Stimulated activated CD4-positive, alpha-beta T cell treated with anti-CD3 and anti-CD28 coated beads, Interleukin-1b, Interleukin-23, amount 100 ng/mL, for 1 hour (primary cell): ENCODE measurements at regions not wholly inside any gene's neighbourhood (a gene's known extent, or its start where the extent isn't known, plus 50 kb on each side); places are given as distances from the start of the nearest gene placed in this dataset.

Source experiments
- DNase-seq, 2 donors: peaks; one replicate each; pipeline ENCODE4 v3.0.0-alpha.2; 2020; ENCODE audit warnings: low read depth in 2 of 2

DNA sequence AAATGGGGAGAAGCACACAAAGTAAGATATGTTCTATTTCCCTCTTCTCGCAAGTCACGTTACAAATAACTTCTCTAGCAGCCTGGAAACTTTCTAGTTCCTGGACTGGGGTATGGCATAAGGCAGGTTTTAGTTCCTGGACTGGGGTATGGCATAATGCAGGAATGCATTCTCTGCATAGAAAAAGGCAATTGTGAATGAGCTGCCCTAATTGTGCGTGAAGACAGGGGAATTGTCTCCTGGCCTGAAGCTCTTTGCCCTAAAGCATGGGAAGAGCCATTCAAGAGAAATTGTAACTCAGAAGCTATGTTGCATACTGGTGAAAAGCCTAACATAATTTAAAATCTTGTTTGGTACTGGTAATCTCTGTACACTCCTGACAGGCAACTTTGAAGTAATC is 54.3 kb upstream of the CBLB start:
- DNase-seq: no peak

DNA sequence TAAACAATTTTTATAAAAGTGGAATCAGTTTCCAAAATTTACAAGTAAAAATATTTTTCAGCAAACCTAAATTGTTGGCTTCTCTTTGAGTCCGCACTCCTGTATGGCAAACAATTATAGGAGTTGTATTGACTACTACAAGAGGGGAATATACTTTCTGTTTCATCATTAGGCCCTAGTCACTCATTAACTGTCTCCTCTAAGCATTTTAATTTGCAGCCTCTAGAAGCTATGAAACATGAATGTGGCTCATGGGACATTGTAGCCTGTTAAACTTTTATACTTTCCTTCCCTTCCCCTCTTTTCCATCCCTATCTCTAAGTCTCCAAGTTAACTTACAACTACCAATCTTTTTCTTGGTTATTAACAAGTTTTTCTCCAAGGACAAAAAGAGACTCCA is 58.9 kb upstream of the CBLB start:
- DNase-seq: no peak

DNA sequence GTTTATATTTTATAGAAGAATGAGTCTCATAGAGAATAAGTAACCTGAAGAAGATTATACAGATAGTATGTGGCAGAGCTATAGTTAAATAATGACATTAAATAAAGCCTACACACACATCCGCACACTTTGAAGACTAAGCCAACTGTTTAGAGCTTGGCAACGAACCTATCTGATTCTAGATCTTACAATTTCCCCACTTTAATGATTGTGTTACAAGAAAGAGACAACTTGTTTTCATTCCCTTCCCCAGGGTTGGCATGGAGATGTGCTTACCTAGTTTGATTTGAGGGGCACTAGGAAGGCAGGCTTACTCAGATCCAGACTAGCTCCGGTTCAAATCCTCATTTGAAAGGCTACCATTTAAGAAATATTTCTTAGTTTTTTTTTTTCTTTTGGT is 61.9 kb upstream of the CBLB start:
- DNase-seq: no peak

GRCh38 chr3:105931500-105931899 is 62.7 kb upstream of the CBLB start:
- DNase-seq: no peak

GRCh38 chr3:105933871-105934270 is 65.1 kb upstream of the CBLB start:
- no peak for DNase-seq

- no peak for DNase-seq
Measured at GRCh38 chr3:105938101-105938500, 69.3 kb upstream of the CBLB start.

DNA sequence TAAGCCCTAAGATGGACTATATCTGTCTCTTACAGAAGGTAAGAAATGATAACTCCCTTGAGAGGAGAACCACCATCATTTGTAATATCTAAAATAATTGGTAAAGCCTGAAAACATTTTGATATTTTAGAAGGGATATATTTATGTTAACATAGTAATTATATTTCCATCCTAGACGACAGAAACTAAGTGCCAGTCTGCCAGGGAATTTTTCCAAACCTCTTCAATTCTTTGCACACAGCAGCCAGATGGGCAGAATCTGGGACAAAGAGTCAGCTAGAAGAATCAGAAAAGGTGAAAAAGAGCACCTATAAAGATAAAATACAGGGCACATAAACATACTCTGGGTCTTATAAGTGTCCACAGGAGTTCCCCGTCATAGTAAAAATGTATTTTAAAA is 70.0 kb upstream of the CBLB start:
- DNase-seq: no peak

DNA sequence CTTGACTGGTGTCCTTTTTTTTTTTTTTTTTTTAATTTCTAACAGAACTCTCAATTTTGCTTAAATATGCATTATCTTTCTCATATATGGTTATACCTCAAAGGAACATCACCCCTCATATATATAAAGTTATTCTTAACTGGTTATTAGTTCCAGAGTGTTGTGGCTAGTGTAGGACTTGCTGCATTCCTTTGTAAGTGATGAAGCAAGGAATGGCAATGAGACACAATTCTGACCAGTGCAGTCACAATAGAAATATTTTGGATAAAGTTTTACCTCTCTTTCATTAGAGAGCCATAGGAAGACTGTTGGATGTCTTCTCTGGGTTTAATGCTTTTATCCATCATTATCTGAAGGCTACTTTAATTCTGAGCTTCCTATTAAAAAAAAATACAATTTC is 75.5 kb upstream of the CBLB start:
- DNase-seq: no peak

GRCh38 chr3:105944721-105945120 is 75.9 kb upstream of the CBLB start:
- DNase-seq: no peak

- no peak for DNase-seq
Measured at GRCh38 chr3:105948101-105948500, 79.3 kb upstream of the CBLB start.

- no peak for DNase-seq
Measured at GRCh38 chr3:105950881-105951600, 82.2 kb upstream of the CBLB start.

DNA sequence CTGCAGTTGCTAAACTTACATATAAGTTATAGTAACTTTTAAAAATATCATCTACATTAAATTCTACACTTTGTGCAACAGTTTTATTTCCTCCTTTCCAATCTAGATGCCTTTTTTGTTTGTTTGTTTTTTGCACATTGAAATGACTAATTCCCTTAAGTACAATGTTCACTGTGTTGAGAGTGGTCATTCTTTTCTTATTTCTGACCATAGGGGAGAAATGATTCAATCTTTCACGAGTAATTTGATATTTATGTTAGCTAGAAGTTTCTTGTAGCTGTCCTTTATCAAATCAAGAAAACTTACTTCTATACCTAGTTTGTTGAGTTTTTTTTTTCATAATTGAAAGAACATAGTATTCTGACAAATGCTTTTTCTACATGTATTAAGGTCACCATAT is 85.0 kb upstream of the CBLB start:
- DNase-seq: no peak

DNA sequence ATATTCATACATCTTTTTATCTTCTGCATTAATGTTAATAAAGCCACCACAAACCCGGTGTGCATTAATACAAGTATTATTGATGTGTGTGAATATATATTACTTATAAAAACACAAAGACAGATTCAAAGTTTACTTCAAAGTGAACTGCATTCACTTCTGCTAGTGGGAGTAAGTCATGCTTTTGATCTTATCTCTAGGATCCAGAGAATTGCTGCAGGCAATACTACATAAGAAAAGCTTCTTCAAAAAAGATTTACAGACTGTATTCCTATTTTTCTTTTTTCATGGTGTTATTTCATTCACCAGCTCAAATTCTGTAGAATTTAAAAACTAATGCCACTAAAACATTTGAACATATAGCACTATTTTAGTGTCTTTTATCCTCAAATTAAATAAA is 87.5 kb upstream of the CBLB start:
- no peak for DNase-seq

DNA sequence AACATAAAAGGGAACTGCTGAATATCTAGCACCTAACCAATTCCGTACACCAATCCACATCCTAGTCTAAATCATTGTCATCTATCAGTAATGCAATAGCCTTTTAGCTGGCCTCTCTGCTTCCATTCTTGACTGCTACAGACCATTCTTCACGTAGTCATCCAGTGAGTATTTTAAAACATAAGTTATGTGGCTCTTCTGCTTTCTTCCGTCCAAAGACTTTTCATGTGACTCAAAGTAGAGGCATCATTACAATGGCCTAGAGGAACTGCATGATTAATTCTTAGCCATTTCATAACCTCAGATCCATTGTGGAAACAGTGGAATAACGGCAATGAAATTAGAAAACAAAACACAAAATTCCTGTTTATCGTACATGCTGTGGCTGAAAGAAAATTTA is 88.9 kb upstream of the CBLB start:
- no peak for DNase-seq

DNA sequence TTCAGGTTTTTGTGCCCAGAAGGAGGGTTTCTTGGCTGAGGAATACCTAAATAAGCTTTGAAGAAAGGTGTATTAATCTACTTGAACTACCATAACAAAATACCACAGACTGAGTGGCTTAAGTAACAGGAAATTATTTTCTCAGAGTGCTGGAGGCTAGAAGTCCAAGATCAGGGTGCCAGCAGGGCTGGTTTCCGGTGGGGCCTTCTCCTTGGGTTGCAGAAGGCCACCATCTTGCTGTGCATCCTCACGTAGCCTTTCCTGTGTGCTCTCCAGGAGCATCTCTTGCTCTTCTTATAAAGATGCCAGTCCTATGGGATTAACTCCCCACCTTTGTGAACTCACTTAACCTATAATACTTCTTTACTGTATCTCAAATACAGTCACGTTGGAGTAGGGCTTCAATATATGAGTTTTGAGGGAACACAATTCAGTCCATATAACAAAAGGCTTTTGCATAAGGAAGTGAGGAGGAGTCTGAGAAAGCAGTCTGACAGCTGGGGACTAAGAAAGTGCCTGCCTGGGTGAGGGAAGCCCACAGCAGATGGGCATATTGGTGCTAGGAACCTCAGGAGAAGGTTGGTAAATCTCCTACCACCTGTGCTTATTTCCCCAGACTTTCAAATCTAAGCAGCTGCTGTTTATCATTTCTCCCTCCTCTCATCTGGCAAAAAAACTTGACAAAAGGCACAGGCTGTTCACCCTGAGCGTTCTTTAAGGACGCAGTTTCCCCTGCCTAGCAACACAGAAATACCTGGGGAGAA is 89.6 kb upstream of the CBLB start:
- no peak for DNase-seq

DNA sequence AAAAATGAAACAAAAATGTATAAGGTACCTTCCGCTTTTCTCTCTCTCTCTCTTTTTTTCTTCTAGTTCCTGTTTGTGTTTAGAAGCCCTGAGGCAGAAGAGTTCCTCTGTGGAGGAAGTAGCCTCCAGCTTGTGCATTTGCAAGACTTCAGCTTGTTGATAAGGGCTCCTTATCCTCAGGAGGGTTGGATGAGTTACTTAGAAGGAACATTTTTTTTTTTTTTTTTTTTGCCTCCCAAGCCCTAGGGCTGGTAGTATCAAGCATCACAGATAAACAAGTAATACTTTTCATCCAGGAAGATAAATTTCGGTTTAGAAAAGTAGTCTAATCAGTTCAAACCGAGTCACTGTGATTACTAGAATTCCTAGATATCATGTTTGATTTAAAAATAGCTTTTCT is 91.0 kb upstream of the CBLB start:
- DNase-seq: no peak

- no peak for DNase-seq
Measured at GRCh38 chr3:105960381-105960780, 91.6 kb upstream of the CBLB start.

- no peak for DNase-seq
Measured at GRCh38 chr3:105963161-105963560, 94.3 kb upstream of the CBLB start.

DNA sequence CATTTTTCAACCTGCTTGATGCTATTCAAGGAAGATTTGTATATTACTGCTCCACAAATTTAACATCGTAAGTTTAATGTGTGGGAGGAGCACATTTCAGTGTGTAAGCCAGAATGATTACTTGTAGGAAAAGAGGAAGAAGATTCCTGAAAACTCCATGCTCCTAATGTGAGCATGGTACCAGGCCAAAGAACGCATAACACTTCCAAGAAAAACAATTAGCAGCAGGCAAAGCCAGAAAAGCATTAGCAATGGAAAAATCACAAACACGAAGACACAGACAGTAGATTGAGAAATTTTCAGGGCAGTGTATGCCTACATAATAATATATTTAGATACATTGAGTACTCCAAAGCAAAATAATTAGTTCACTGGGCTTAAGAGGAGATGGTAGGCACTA is 96.6 kb upstream of the CBLB start:
- DNase-seq: no peak

GRCh38 chr3:105967117-105967516 is 98.3 kb upstream of the CBLB start:
- no peak for DNase-seq

DNA sequence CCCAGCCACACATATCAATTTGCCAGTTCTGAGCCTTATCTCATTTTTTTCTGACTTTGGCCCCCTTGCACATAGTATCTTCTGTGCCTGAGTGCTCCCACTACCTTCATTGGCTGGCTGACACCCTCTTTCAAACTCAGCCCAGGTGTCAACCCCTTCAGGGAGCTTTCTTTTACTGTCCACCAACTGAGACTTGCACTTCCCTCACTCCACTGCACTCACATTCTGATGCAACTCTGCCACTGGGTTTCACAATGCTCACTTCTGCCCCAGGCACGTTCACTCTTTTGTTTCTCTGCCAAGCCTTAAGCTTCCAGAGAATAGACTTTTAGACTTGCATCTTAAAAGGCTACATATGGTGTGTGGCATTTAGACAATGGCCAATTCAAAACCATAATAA is 101.5 kb upstream of the CBLB start:
- DNase-seq: no peak

GRCh38 chr3:105972069-105972468 is 103.3 kb upstream of the CBLB start:
- no peak for DNase-seq

DNA sequence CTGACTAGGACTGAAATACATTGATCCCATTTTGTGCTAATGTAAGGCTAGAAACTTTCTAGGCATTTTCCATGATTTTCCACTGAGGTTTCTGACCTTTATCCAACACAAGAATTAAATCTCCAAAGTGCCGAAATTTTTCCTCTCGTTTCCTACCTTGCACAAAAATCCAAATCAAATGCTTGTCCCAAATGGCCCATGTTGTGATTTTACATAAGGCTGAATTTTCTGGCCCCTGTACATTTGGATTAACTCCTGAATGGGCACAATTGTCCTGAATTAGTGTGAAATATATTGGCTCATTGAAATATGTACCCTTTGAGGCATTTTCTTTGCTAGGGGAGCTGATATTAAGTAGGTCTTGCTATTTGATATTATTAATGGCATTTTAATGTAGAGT is 105.6 kb upstream of the CBLB start:
- no peak for DNase-seq

- no peak for DNase-seq
Measured at GRCh38 chr3:105976196-105976595, 107.4 kb upstream of the CBLB start.
